Right renal pelvis (tissue), 4 donors: ENCODE measurements at regions not wholly inside any gene's neighbourhood (a gene's known extent, or its start where the extent isn't known, plus 50 kb on each side); places are given as distances from the start of the nearest gene placed in this dataset.

Experiments
- DNase-seq, 4 donors: peaks; one replicate each; pipeline ENCODE4 v3.0.0-alpha.2; 2013; ENCODE audit warnings: low read depth in 4 of 4, low spot score in 3 of 4, missing footprints in 1 of 4

- no peak for DNase-seq
These were observed 199.9 kb upstream of the PRDM1 start for GRCh38 chr6:105886066-105886813.

- DNase-seq = no peak
These were observed 201.7 kb upstream of the PRDM1 start for GRCh38 chr6:105884426-105884825.

GRCh38 chr6:105884011-105884410 is 202.1 kb upstream of the PRDM1 start:
- no peak for DNase-seq

GRCh38 chr6:105882828-105883227 is 203.3 kb upstream of the PRDM1 start:
- no peak for DNase-seq

- DNase-seq = no peak
These were observed 203.9 kb upstream of the PRDM1 start for GRCh38 chr6:105882121-105882803.

- no peak for DNase-seq
These were observed 204.5 kb upstream of the PRDM1 start for GRCh38 chr6:105881608-105882007.

GRCh38 chr6:105880030-105880492 is 206.1 kb upstream of the PRDM1 start:
- DNase-seq = no peak

- no peak for DNase-seq
These were observed 207.0 kb upstream of the PRDM1 start for GRCh38 chr6:105879146-105879545.

- no peak for DNase-seq
These were observed 210.0 kb upstream of the PRDM1 start for GRCh38 chr6:105875974-105876640.

GRCh38 chr6:105874835-105875626 is 211.1 kb upstream of the PRDM1 start:
- DNase-seq = no peak

GRCh38 chr6:105873799-105874198 is 212.3 kb upstream of the PRDM1 start:
- no peak for DNase-seq

- no peak for DNase-seq
These were observed 212.9 kb upstream of the PRDM1 start for GRCh38 chr6:105873211-105873704.

GRCh38 chr6:105872249-105872648 is 213.9 kb upstream of the PRDM1 start:
- no peak for DNase-seq

GRCh38 chr6:105871542-105871941 is 214.6 kb upstream of the PRDM1 start:
- DNase-seq = no peak

- no peak for DNase-seq
These were observed 216.2 kb upstream of the PRDM1 start for GRCh38 chr6:105869835-105870440.

GRCh38 chr6:105868823-105869460 is 217.2 kb upstream of the PRDM1 start:
- no peak for DNase-seq

GRCh38 chr6:105867821-105868220 is 218.3 kb upstream of the PRDM1 start:
- DNase-seq = no peak

GRCh38 chr6:105867277-105867676 is 218.9 kb upstream of the PRDM1 start:
- DNase-seq = no peak

GRCh38 chr6:105862936-105863607 is 223.1 kb upstream of the PRDM1 start:
- no peak for DNase-seq
